Natural killer cell (primary cell): ENCODE measurements at regions not wholly inside any gene's neighbourhood (a gene's known extent, or its start where the extent isn't known, plus 50 kb on each side); places are given as distances from the start of the nearest gene placed in this dataset.

Experiments used
- ATAC-seq, 3 donors: fragments of 150-1000 bp in 2 of 3; fragments of 200-7000 bp in 1 of 3; cut with Tn5 transposase; 1 replicate in 1 of 3; 2 replicates in 2 of 3; pipeline ENCODE4 v1.10.0; 2021; ENCODE audit warnings: mild to moderate bottlenecking in 2 of 3, moderate library complexity in 2 of 3
- DNase-seq, 2 donors: peaks; one replicate each; pipeline versions ENCODE4 v3.0.0 to v3.0.0-alpha.2; 2013 to 2021; ENCODE audit warnings: mixed read lengths in 1 of 2
- H3K27ac ChIP-seq: one replicate; pipeline ENCODE4 v1.5.1; 2013; ENCODE audit warnings: mild to moderate bottlenecking, low read length
- H3K27me3 ChIP-seq: one replicate; pipeline ENCODE4 v1.6.1; 2013; ENCODE audit warnings: low read length; ENCODE audit not compliant: control insufficient read depth, insufficient read depth
- H3K36me3 ChIP-seq: one replicate; pipeline ENCODE4 v1.6.1; 2013; ENCODE audit warnings: low read length; ENCODE audit not compliant: control insufficient read depth, insufficient read depth
- H3K4me1 ChIP-seq: one replicate; pipeline ENCODE4 v1.6.1; 2013; ENCODE audit warnings: low read length; ENCODE audit not compliant: control insufficient read depth, insufficient read depth
- H3K4me3 ChIP-seq: one replicate; pipeline ENCODE4 v1.5.1; 2013; ENCODE audit warnings: low read length
- H3K9me3 ChIP-seq: one replicate; pipeline ENCODE4 v1.6.1; 2013; ENCODE audit warnings: low read length; ENCODE audit not compliant: control insufficient read depth, insufficient read depth
- H3K27ac Mint-ChIP-seq, 2 donors: one replicate each; pipeline ENCODE4 v1.8.0; 2022; ENCODE audit warnings: mild to moderate bottlenecking in 2 of 2, mixed read lengths in 2 of 2, moderate library complexity in 1 of 2
- H3K27me3 Mint-ChIP-seq, 2 donors: one replicate each; pipeline ENCODE4 v1.8.0; 2022; ENCODE audit warnings: low read depth in 2 of 2, mixed read lengths in 2 of 2
- H3K36me3 Mint-ChIP-seq: one replicate; pipeline ENCODE4 v1.8.0; 2022; ENCODE audit warnings: mixed read lengths
- H3K4me1 Mint-ChIP-seq, 2 donors: one replicate each; pipeline ENCODE4 v1.8.0; 2022; ENCODE audit warnings: mixed read lengths in 2 of 2
- H3K4me3 Mint-ChIP-seq: one replicate; pipeline ENCODE4 v1.8.0; 2022; ENCODE audit warnings: mild to moderate bottlenecking, moderate library complexity, mixed read lengths
- H3K9me3 Mint-ChIP-seq, 2 donors: one replicate each; pipeline ENCODE4 v1.8.0; 2022; ENCODE audit warnings: mixed read lengths in 2 of 2
- WGBS: methylation state at CpG from one replicate; pipeline ENCODE4 v1.1.7; 2013; ENCODE audit warnings: missing lambda C conversion rate; ENCODE audit not compliant: insufficient coverage; 5-methylcytosine and 5-hydroxymethylcytosine counted together
- intact Hi-C: fragments of 100-400 bp; cut with micrococcal nuclease; formaldehyde crosslinking; loops from one replicate; pipeline ENCODE4 v1.14.2; 2022
- TF ChIP-seq, protein P1 (sequence below): fragments of 200-600 bp; IDR thresholded peaks from one replicate; pipeline ENCODE4 v1.8.0; 2022; ENCODE audit warnings: antibody characterized with exemption

GRCh38 chr1:68907491-68907890 lies 410.6 kb upstream of the DEPDC1 start:
- WGBS = 88% methylated on average over 5 of the region's 5 CpGs
- H3K27ac Mint-ChIP-seq = no peak overlapping the region

GRCh38 chr1:68908316-68908715 lies 411.4 kb upstream of the DEPDC1 start:
- Mint-ChIP-seq H3K9me3 (peaks cover 14 to 22% of the 10 kb centered on the region in 2 donors), H3K36me3 (peaks cover 8% of the 10 kb centered on the region), H3K27me3 (no peaks in the 10 kb centered on the region), H3K4me3 (no peak overlapping the region), H3K27ac (no peak overlapping the region), H3K4me1 (no peaks in the 10 kb centered on the region)
- no peak overlapping the region for H3K27ac ChIP-seq
- ATAC-seq (no peak), DNase-seq (no peak)
- no peaks in the 10 kb centered on the region for H3K27me3 ChIP-seq
- peaks cover 6% of the 10 kb centered on the region for H3K9me3 ChIP-seq
- TF ChIP-seq, protein P1, sequence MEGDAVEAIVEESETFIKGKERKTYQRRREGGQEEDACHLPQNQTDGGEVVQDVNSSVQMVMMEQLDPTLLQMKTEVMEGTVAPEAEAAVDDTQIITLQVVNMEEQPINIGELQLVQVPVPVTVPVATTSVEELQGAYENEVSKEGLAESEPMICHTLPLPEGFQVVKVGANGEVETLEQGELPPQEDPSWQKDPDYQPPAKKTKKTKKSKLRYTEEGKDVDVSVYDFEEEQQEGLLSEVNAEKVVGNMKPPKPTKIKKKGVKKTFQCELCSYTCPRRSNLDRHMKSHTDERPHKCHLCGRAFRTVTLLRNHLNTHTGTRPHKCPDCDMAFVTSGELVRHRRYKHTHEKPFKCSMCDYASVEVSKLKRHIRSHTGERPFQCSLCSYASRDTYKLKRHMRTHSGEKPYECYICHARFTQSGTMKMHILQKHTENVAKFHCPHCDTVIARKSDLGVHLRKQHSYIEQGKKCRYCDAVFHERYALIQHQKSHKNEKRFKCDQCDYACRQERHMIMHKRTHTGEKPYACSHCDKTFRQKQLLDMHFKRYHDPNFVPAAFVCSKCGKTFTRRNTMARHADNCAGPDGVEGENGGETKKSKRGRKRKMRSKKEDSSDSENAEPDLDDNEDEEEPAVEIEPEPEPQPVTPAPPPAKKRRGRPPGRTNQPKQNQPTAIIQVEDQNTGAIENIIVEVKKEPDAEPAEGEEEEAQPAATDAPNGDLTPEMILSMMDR = no peak
- intact Hi-C loops = no loop called here
- no CpG with 5 or more reads among the region's 2 CpGs for WGBS
- no peaks in the 10 kb centered on the region for H3K36me3 ChIP-seq
- H3K4me3 ChIP-seq = no peak overlapping the region
- no peaks in the 10 kb centered on the region for H3K4me1 ChIP-seq

More at GRCh38 chr1:68907491-68907890, 410.6 kb upstream of the DEPDC1 start:
- DNase-seq (no peak), ATAC-seq (no peak)
- TF ChIP-seq, protein P1 = no peak
- Mint-ChIP-seq H3K4me3 (no peak overlapping the region), H3K27me3 (no peaks in the 10 kb centered on the region), H3K4me1 (no peaks in the 10 kb centered on the region), H3K9me3 (peaks cover 15 to 23% of the 10 kb centered on the region in 2 donors), H3K36me3 (peaks cover 4% of the 10 kb centered on the region)
- Histone ChIP-seq H3K27ac (no peak overlapping the region), H3K27me3 (no peaks in the 10 kb centered on the region), H3K4me1 (no peaks in the 10 kb centered on the region), H3K4me3 (no peak overlapping the region), H3K9me3 (peaks cover 6% of the 10 kb centered on the region), H3K36me3 (no peaks in the 10 kb centered on the region)
- intact Hi-C loops = no loop called here

- no peaks in the 10 kb centered on the region for H3K36me3 ChIP-seq
- intact Hi-C loops = no loop called here
- Mint-ChIP-seq H3K4me3 (no peak overlapping the region), H3K27me3 (no peaks in the 10 kb centered on the region), H3K4me1 (no peaks in the 10 kb centered on the region), H3K27ac (no peak overlapping the region), H3K36me3 (peaks cover 8% of the 10 kb centered on the region), H3K9me3 (peaks cover 15 to 22% of the 10 kb centered on the region in 2 donors)
- H3K27me3 ChIP-seq = no peaks in the 10 kb centered on the region
- ATAC-seq (no peak), DNase-seq (no peak)
- no peaks in the 10 kb centered on the region for H3K9me3 ChIP-seq
- H3K4me1 ChIP-seq = no peaks in the 10 kb centered on the region
- 80% methylated on average over 3 of the region's 4 CpGs for WGBS
- H3K27ac ChIP-seq = no peak overlapping the region
- TF ChIP-seq, protein P1 = no peak
- no peak overlapping the region for H3K4me3 ChIP-seq
Measured at GRCh38 chr1:68916221-68916902, 419.5 kb upstream of the DEPDC1 start.

GRCh38 chr1:68917456-68917855 lies 420.6 kb upstream of the DEPDC1 start:
- H3K27ac Mint-ChIP-seq = no peak overlapping the region
- ATAC-seq = no peak
- WGBS = 81% methylated on average over 3 of the region's 5 CpGs
- Histone ChIP-seq H3K4me3 (no peak overlapping the region), H3K27ac (no peak overlapping the region), H3K9me3 (no peaks in the 10 kb centered on the region), H3K36me3 (no peaks in the 10 kb centered on the region), H3K27me3 (no peaks in the 10 kb centered on the region), H3K4me1 (no peaks in the 10 kb centered on the region)
- DNase-seq = no peak
- peaks cover 4% of the 10 kb centered on the region for H3K36me3 Mint-ChIP-seq
- no peaks in the 10 kb centered on the region for H3K27me3 Mint-ChIP-seq
- intact Hi-C loops = no loop called here
- TF ChIP-seq, protein P1 = no peak
- H3K4me3 Mint-ChIP-seq = no peak overlapping the region
- H3K4me1 Mint-ChIP-seq = no peaks in the 10 kb centered on the region
- peaks cover 11 to 22% of the 10 kb centered on the region in 2 donors for H3K9me3 Mint-ChIP-seq
